Endothelial cell of umbilical vein (primary cell): ENCODE measurements at regions not wholly inside any gene's neighbourhood (a gene's known extent, or its start where the extent isn't known, plus 50 kb on each side); places are given as distances from the start of the nearest gene placed in this dataset.

Experiments used
- BruUV-seq: library from RNA; stranded (reverse); fragments of 400-500 nt; replicated peaks from 2 replicates; lab custom pipeline; 2021; lab: Mats Ljungman, UMichigan
- CTCF ChIA-PET: fragments of 300-600, 350-600 bp; sonication (Branson Sonifier 250); formaldehyde crosslinking; loops from one replicate; lab custom pipeline; 2021; ENCODE audit warnings: antibody characterized with exemption, inconsistent platforms; lab: Charles Lee
- POLR2A ChIA-PET: fragments of 300-600, 350-600 bp; sonication (Branson Sonifier 250); formaldehyde crosslinking; loops from one replicate; lab custom pipeline; 2021; ENCODE audit warnings: antibody characterized with exemption, inconsistent platforms; lab: Charles Lee
- DNase-seq: peaks from one replicate; pipeline ENCODE4 v3.0.0-alpha.2; 2011; ENCODE audit warnings: low read depth, low spot score
- FAIRE-seq: peaks from 2 replicates; lab custom pipeline; 2011; peaks lifted over from hg19 to GRCh38; lab: Jason Lieb, UNC
- H2AFZ ChIP-seq: 2 replicates; pipeline ENCODE4 v1.6.0; 2012; ENCODE audit warnings: low read depth, low read length, control low read depth, inconsistent platforms
- H3K27ac ChIP-seq: 2 replicates; pipeline ENCODE4 v1.5.1; 2011; ENCODE audit warnings: low read depth, mild to moderate bottlenecking, control low read depth, low read length, moderate library complexity; ENCODE audit not compliant: insufficient read depth
- H3K27me3 ChIP-seq, 2 experiments: 2 replicates each; pipeline versions ENCODE4 v1.6.0 to v1.6.1; 2011; ENCODE audit warnings: low read length in 2 of 2, mixed read lengths in 1 of 2; ENCODE audit not compliant: control insufficient read depth in 2 of 2, insufficient read depth in 2 of 2
- H3K36me3 ChIP-seq, 2 experiments: 2 replicates in 1 of 2; 3 replicates in 1 of 2; pipeline ENCODE4 v1.5.1; 2011; ENCODE audit warnings: low read length in 2 of 2, mild to moderate bottlenecking in 1 of 2, moderate library complexity in 1 of 2; ENCODE audit not compliant: control insufficient read depth in 2 of 2, insufficient read depth in 2 of 2; ENCODE audit errors: extremely low read depth in 1 of 2
- H3K4me1 ChIP-seq: 3 replicates; pipeline ENCODE4 v1.5.1; 2011; ENCODE audit warnings: mild to moderate bottlenecking, low read length; ENCODE audit not compliant: control insufficient read depth, insufficient read depth; ENCODE audit errors: extremely low read depth
- H3K4me2 ChIP-seq: 2 replicates; pipeline ENCODE4 v1.6.1; 2011; ENCODE audit warnings: low read length, control low read depth, mixed read lengths; ENCODE audit not compliant: insufficient read depth
- H3K4me3 ChIP-seq, 3 experiments: fragments of 200-600 bp in 1 of 3; sonication (generic), shearing (Covaris generic) in 1 of 3; replicated peaks in 1 of 3; 2 replicates each; pipeline ENCODE4 v1.5.1; 2011 to 2016; ENCODE audit warnings: control low read depth in 3 of 3, low read length in 3 of 3, mild to moderate bottlenecking in 2 of 3, inconsistent platforms in 1 of 3, low read depth in 1 of 3, moderate library complexity in 1 of 3; ENCODE audit not compliant: insufficient read depth in 1 of 3
- H3K79me2 ChIP-seq: 2 replicates; pipeline ENCODE4 v1.6.0; 2012; ENCODE audit warnings: low read length, inconsistent platforms; ENCODE audit not compliant: control insufficient read depth, insufficient read depth
- H3K9ac ChIP-seq: replicated peaks from 2 replicates; pipeline ENCODE3; 2011; ENCODE audit warnings: low read length, control low read depth; ENCODE audit not compliant: insufficient read depth; ENCODE audit errors: extremely low read depth
- H3K9me1 ChIP-seq: replicated peaks from 3 replicates; pipeline ENCODE4 v1.6.0; 2011; ENCODE audit warnings: mild to moderate bottlenecking, low read length; ENCODE audit not compliant: control insufficient read depth, insufficient read depth; ENCODE audit errors: extremely low read depth
- H3K9me3 ChIP-seq: replicated peaks from 2 replicates; pipeline ENCODE4 v1.5.1; 2012; ENCODE audit warnings: low read length, inconsistent platforms; ENCODE audit not compliant: control insufficient read depth, insufficient read depth
- H4K20me1 ChIP-seq: replicated peaks from 2 replicates; pipeline ENCODE3; 2011; ENCODE audit warnings: mild to moderate bottlenecking, low read length; ENCODE audit not compliant: control insufficient read depth, insufficient read depth; ENCODE audit errors: extremely low read depth
- CTCF ChIP-seq, 2 donors: IDR thresholded peaks; 1 replicate in 1 of 2; 2 replicates in 1 of 2; pipeline ENCODE4 v1.5.1; 2011; ENCODE audit warnings: low read length in 2 of 2, mild to moderate bottlenecking in 2 of 2, moderate library complexity in 2 of 2, control low read depth in 1 of 2, inconsistent platforms in 1 of 2, low read depth in 1 of 2; ENCODE audit not compliant: insufficient read depth in 1 of 2; ENCODE audit errors: extremely low read depth in 1 of 2
- EZH2 ChIP-seq: IDR thresholded peaks from 2 replicates; pipeline ENCODE4 v1.6.1; 2012; ENCODE audit warnings: borderline replicate concordance, low read depth, mild to moderate bottlenecking, moderate library complexity, low read length, inconsistent platforms; ENCODE audit not compliant: severe bottlenecking
- FOS ChIP-seq: IDR thresholded peaks from 2 replicates; pipeline ENCODE4 v1.6.1; 2011; ENCODE audit warnings: mild to moderate bottlenecking, low read length, moderate library complexity, borderline replicate concordance; ENCODE audit not compliant: insufficient read depth
- GATA2 ChIP-seq: IDR thresholded peaks from 2 replicates; pipeline ENCODE4 v1.7.0; 2011; ENCODE audit warnings: low read depth, mild to moderate bottlenecking, moderate library complexity, mixed read lengths, low read length; ENCODE audit not compliant: insufficient read length, insufficient read depth
- JUN ChIP-seq: IDR thresholded peaks from 2 replicates; pipeline ENCODE4 v1.6.1; 2011; ENCODE audit warnings: borderline replicate concordance, low read depth; ENCODE audit not compliant: insufficient read length, insufficient read depth
- MYC ChIP-seq: IDR thresholded peaks from one replicate; pipeline ENCODE4 v1.6.1; 2011; ENCODE audit warnings: mild to moderate bottlenecking, low read depth, low read length
- POLR2A ChIP-seq: IDR thresholded peaks from 2 replicates; pipeline ENCODE4 v1.6.1; 2012; ENCODE audit warnings: low read depth, mild to moderate bottlenecking, control low read depth, low read length
- POLR2AphosphoS5 ChIP-seq: IDR thresholded peaks from 2 replicates; pipeline ENCODE4 v1.6.1; 2012; ENCODE audit warnings: low read depth, mild to moderate bottlenecking, control low read depth, low read length, moderate library complexity; ENCODE audit not compliant: insufficient read depth
- dilution Hi-C: fragments of 300-500 bp; cut with MboI; formaldehyde crosslinking; loops from one replicate; pipeline ENCODE4 v1.15.0; 2019; ENCODE audit warnings: low sequenced_read_pairs; ENCODE audit not compliant: extremely low pct_ligation_motif_present
- intact Hi-C: fragments of 100-400 bp; cut with micrococcal nuclease; formaldehyde crosslinking; loops from one replicate; pipeline ENCODE4 v1.10.0; 2022
- TF ChIP-seq, protein P1 (sequence below): IDR thresholded peaks from 2 replicates; pipeline ENCODE4 v1.6.1; 2011; ENCODE audit not compliant: insufficient read depth, insufficient read length

GRCh38 chr16:8355675-8356074 is 234.6 kb downstream of the TMEM114 start:
- intact Hi-C loops (no loop called here), dilution Hi-C loops (no loop called here)
- Histone ChIP-seq H2AFZ (no peak overlapping the region), H3K4me2 (no peak overlapping the region), H3K79me2 (no peaks in the 10 kb centered on the region), H3K4me3 (no peak overlapping the region), H3K27ac (no peak overlapping the region), H3K9me3 (peaks cover 10% of the 10 kb centered on the region), H3K27me3 (no peaks in the 10 kb centered on the region), H4K20me1 (no peaks in the 10 kb centered on the region), H3K9me1 (no peaks in the 10 kb centered on the region), H3K4me1 (no peaks in the 10 kb centered on the region), H3K9ac (no peak overlapping the region), H3K36me3 (no peaks in the 10 kb centered on the region)
- BruUV-seq: no TSS peak
- no peak for FAIRE-seq
- DNase-seq: no peak
- POLR2A ChIA-PET: no interaction called here
- CTCF ChIA-PET: no interaction called here
- TF ChIP-seq POLR2AphosphoS5 (no peak), POLR2A (no peak), FOS (no peak), GATA2 (no peak), CTCF (IDR thresholded peaks at IDR 0.05; ENCODE audit: extremely low read depth in 1 of 2, insufficient read depth in 1 of 2, low read depth in 1 of 2, low read length in 2 of 2) (no peak)
- TF ChIP-seq, protein P1, sequence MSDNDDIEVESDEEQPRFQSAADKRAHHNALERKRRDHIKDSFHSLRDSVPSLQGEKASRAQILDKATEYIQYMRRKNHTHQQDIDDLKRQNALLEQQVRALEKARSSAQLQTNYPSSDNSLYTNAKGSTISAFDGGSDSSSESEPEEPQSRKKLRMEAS: no peak

- Histone ChIP-seq H3K9me3 (no peaks in the 10 kb centered on the region), H3K9me1 (no peaks in the 10 kb centered on the region), H3K9ac (no peak overlapping the region), H3K4me2 (no peak overlapping the region), H3K79me2 (no peaks in the 10 kb centered on the region), H3K4me3 (no peak overlapping the region), H3K36me3 (no peaks in the 10 kb centered on the region), H3K27ac (no peak overlapping the region), H2AFZ (no peak overlapping the region), H3K4me1 (no peaks in the 10 kb centered on the region), H4K20me1 (no peaks in the 10 kb centered on the region), H3K27me3 (no peaks in the 10 kb centered on the region)
- ChIA-PET CTCF (no interaction called here), POLR2A (no interaction called here)
- dilution Hi-C loops: no loop called here
- TF ChIP-seq JUN (no peak), GATA2 (no peak), CTCF (IDR thresholded peaks at IDR 0.05; ENCODE audit: extremely low read depth in 1 of 2, insufficient read depth in 1 of 2, low read depth in 1 of 2, low read length in 2 of 2) (no peak), POLR2A (no peak), POLR2AphosphoS5 (no peak), FOS (no peak), EZH2 (no peak), MYC (no peak)
- TF ChIP-seq, protein P1: no peak
- DNase-seq (no peak), FAIRE-seq (no peak)
- no TSS peak for BruUV-seq
- intact Hi-C loops: no loop called here
Measured at GRCh38 chr16:8346294-8346693, 244.0 kb downstream of the TMEM114 start.
